HG03108 (cell line): ENCODE measurements at regions not wholly inside any gene's neighbourhood (a gene's known extent, or its start where the extent isn't known, plus 50 kb on each side); places are given as distances from the start of the nearest gene placed in this dataset.

Experiments
- ATAC-seq: cut with Tn5 transposase; IDR thresholded peaks from one replicate; pipeline ENCODE4 v1.9.1; 2021; ENCODE audit warnings: moderate library complexity; ENCODE audit not compliant: unreplicated experiment

DNA sequence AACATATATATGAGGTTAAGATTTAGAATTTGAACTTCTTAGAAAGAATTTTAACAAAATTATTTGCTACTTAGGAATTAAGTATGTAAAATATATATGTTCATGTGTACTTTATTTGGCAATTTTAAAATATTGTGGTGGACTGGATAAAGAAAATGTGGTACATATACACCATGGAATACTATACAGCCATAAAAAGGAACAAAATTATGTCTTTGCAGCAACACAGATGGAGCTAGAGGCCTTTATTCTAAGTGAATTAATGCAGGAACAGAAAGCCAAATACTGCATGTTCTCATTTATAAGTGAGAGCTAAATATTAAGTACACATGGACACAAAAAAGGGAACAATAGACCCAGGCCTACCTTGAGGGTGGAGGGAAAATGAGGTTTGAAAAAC lies 72.2 kb upstream of the FMN2 start:
- ATAC-seq, result no peak

DNA sequence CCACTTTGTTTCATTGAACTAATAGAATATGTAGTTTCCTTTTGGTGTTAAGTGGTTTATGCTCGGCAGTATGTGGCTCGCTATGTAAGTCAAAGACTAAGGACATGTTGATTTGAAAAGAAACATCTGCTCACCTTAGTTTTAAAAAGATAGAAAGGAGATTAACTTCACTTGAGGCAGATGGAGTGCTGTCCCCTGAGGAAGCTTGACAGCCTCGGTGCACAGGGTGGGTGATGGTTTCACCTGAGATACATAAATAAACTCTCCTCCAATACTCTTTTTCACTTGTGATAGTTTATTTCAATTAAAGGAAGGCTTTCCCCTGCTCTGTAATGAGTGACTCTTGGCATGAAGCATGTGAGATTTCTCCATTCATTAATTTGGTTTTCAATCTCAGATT lies 70.8 kb upstream of the FMN2 start:
- ATAC-seq, result no peak

DNA sequence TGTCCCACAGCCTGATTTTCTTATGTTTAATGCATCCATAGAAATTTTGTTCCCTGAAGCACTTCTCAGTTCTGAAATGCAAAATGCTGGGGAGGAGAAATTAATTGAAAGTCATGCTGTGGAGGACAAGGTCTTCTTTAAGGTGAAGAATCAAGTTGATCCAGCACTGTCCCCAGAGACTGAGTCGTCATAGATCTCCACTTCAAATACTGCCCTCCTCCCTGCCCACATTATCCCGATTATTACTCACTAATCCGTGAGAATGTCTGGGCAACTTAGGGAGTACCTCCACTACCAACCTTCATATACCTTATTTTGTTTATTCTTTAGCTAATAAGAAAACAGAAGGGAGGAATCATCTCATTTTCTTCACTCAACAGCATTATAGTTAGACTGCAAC lies 70.0 kb upstream of the FMN2 start:
- ATAC-seq, result no peak

DNA sequence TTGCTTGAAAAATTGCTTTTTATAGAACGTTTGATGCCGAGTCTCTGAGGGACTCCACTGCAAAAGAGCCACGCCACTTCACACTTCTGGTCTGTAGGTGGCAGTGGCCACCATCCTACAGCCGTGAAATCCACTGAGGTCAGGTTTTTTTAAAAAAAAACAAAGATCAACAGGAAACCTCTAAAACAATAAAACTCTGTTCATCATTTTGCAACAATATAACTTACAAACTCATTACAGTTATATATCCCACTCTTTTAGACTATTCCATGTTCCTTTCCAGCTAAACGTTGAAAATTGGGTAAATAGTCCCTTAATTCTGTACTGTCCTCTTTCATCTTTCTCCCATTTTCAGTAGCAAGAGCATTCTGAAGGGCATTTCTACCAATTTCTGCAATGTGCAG lies 64.6 kb upstream of the FMN2 start:
- no peak for ATAC-seq

DNA sequence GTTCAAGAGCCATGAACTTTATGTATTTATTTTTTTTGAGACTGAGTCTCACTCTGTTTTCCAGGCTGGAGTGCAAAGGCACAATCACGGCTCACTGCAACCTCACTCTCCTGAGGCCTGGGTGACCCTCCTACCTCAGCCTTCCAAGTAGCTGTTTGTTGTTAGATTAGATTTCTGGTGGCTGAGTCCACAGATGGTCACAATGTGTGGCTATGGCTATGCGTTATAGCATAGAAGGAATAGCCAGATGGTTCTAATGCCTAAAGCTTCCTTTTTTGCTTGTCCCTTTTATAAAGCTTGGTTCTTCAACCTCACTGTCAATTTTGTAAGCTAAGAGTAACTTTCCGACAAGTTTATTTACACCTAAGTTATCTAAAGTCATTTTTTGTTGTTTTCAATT lies 62.3 kb upstream of the FMN2 start:
- ATAC-seq, result no peak

DNA sequence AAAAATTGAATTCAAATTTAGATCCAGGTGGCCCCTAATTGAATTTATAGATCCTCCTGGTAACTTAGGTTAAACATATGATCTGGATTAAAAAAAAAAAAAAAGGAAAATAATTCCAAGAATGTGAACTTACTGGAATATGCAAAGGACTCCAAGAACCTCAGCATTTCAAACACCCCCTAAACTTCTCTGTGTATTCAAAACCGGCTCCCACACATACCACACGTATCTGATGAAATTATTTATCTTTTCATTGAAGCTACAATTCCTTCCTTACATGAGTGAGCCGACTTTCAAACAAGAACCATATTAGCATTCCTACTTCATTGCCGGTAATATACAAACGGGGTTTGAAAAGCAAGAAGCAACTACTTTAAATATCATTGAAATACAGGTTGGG lies 61.4 kb upstream of the FMN2 start:
- no peak for ATAC-seq

GRCh38 chr1:240031009-240031408 lies 60.7 kb upstream of the FMN2 start:
- no peak for ATAC-seq

DNA sequence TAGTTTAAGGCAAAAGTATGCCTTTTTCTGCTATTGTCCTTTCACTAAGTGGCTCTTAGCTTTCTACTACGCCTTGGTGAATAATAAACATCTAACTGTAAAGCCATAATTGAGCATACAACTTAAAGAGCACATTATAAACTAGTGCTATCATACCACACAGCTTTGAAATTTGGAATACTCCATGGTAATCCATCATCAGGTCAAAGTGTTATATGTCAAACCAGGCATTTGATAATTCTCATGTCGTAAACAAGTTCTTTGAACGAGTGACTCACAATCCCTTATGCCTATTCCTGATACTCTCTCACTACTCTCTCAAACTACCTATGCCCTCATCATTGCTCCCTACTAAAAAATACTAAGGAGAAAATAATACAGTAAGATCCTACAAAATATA lies 60.3 kb upstream of the FMN2 start:
- ATAC-seq, result no peak

DNA sequence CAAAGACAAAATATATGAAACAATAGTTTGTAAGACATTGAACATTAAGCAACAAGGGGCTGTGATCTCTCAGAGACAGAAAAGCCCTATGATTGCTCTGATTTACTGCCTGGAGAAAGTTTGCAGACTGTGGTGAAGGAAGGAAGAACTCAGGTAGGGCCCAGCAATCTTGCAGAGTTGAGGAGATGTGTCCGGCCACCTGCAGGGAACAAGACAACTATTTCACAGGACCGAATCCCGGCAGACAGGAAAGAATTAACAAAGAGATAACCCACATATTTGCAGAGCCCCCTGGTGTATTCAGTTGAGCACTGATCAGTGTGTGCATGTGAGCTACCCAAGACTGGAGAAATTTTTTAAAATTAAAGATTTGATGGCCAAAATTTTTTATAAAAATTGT lies 58.3 kb upstream of the FMN2 start:
- ATAC-seq, result no peak

DNA sequence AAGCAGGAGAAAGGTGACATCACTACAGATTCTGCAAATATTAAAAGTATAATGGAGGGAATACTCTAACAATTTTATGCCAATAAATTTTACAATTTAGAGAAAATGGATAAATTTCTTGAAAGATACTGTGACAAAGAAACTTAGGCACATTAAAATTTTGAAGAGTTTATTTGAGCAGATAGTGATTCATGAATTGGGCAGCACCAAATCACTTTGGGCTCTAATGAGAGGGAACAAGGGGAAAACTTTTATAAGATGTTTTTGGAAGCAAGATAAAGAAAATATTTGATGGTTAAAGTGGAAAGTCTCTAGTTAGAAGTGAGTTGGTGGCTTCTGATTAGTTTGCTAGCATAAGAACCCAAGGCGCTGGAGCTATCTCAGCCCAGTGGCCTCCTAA lies 55.2 kb upstream of the FMN2 start:
- ATAC-seq, result no peak
